CD4-positive, alpha-beta T cell (primary cell): ENCODE measurements at regions not wholly inside any gene's neighbourhood (a gene's known extent, or its start where the extent isn't known, plus 50 kb on each side); places are given as distances from the start of the nearest gene placed in this dataset.

Experiments
- ATAC-seq: fragments of 200-7000 bp; cut with Tn5 transposase; one replicate; pipeline ENCODE4 v1.10.0; 2022; ENCODE audit warnings: mild to moderate bottlenecking; ENCODE audit not compliant: poor library complexity
- CTCF ChIA-PET: fragments of 350-600 bp; sonication (Branson Sonifier 250); formaldehyde crosslinking; loops from one replicate; lab custom pipeline; 2021; ENCODE audit warnings: antibody characterized with exemption, inconsistent platforms; lab: Charles Lee
- POLR2A ChIA-PET: fragments of 350-600 bp; sonication (Branson Sonifier 250); formaldehyde crosslinking; loops from one replicate; lab custom pipeline; 2021; ENCODE audit warnings: antibody characterized with exemption, inconsistent platforms; lab: Charles Lee
- DNase-seq, 14 experiments: peaks; one replicate each; pipeline ENCODE4 v3.0.0-alpha.2; 2013 to 2020; ENCODE audit warnings: mixed read lengths in 2 of 14
- H3K27ac ChIP-seq, 2 donors: one replicate each; pipeline versions ENCODE4 v1.5.1 to v1.7.0; 2013; ENCODE audit warnings: low read length in 2 of 2, low read depth in 1 of 2, mild to moderate bottlenecking in 1 of 2
- H3K27me3 ChIP-seq, 2 experiments: 1 replicate in 1 of 2; 2 replicates in 1 of 2; pipeline versions ENCODE4 v1.6.1 to v1.7.0; 2013; ENCODE audit warnings: low read length in 2 of 2, control low read depth in 1 of 2, mild to moderate bottlenecking in 1 of 2, moderate library complexity in 1 of 2; ENCODE audit not compliant: insufficient read depth in 2 of 2, control insufficient read depth in 1 of 2
- H3K36me3 ChIP-seq: one replicate; pipeline ENCODE4 v1.6.1; 2013; ENCODE audit warnings: low read length, control low read depth; ENCODE audit not compliant: insufficient read depth
- H3K4me1 ChIP-seq: one replicate; pipeline ENCODE4 v1.6.1; 2013; ENCODE audit warnings: low read length, control low read depth; ENCODE audit not compliant: insufficient read depth
- H3K4me3 ChIP-seq: one replicate; pipeline ENCODE4 v1.5.1; 2013; ENCODE audit warnings: mild to moderate bottlenecking, low read length, moderate library complexity
- H3K9me3 ChIP-seq, 2 experiments: 1 replicate in 1 of 2; 2 replicates in 1 of 2; pipeline versions ENCODE4 v1.6.1 to v1.7.0; 2013; ENCODE audit warnings: low read length in 2 of 2, mild to moderate bottlenecking in 2 of 2, control low read depth in 1 of 2, moderate library complexity in 1 of 2; ENCODE audit not compliant: control insufficient read depth in 1 of 2, insufficient read depth in 1 of 2
- H3K27ac Mint-ChIP-seq: one replicate; pipeline ENCODE4 v1.8.0; 2020; ENCODE audit warnings: mixed read lengths
- H3K27me3 Mint-ChIP-seq: one replicate; pipeline ENCODE4 v1.8.0; 2021; ENCODE audit warnings: mixed read lengths
- H3K36me3 Mint-ChIP-seq: one replicate; pipeline ENCODE4 v1.8.0; 2021; ENCODE audit warnings: low read depth, mixed read lengths
- H3K4me1 Mint-ChIP-seq: one replicate; pipeline ENCODE4 v1.8.0; 2021; ENCODE audit warnings: low read depth, mixed read lengths
- H3K4me3 Mint-ChIP-seq: one replicate; pipeline ENCODE4 v1.8.0; 2020; ENCODE audit warnings: mild to moderate bottlenecking, mixed read lengths
- H3K9me3 Mint-ChIP-seq: one replicate; pipeline ENCODE4 v1.8.0; 2020; ENCODE audit warnings: mixed read lengths
- intact Hi-C, 2 experiments: fragments of 100-400 bp; cut with DNase I in 1 of 2; cut with micrococcal nuclease in 1 of 2; formaldehyde crosslinking; loops; one replicate each; pipeline versions ENCODE4 v1.15.1 to v1.9.0; 2023 to 2025; cut with DNase I, micrococcal nuclease
- TF ChIP-seq, protein P1 (sequence below): fragments of 200-600 bp; IDR thresholded peaks from one replicate; pipeline ENCODE4 v1.8.0; 2022; ENCODE audit warnings: antibody characterized with exemption, mild to moderate bottlenecking

DNA sequence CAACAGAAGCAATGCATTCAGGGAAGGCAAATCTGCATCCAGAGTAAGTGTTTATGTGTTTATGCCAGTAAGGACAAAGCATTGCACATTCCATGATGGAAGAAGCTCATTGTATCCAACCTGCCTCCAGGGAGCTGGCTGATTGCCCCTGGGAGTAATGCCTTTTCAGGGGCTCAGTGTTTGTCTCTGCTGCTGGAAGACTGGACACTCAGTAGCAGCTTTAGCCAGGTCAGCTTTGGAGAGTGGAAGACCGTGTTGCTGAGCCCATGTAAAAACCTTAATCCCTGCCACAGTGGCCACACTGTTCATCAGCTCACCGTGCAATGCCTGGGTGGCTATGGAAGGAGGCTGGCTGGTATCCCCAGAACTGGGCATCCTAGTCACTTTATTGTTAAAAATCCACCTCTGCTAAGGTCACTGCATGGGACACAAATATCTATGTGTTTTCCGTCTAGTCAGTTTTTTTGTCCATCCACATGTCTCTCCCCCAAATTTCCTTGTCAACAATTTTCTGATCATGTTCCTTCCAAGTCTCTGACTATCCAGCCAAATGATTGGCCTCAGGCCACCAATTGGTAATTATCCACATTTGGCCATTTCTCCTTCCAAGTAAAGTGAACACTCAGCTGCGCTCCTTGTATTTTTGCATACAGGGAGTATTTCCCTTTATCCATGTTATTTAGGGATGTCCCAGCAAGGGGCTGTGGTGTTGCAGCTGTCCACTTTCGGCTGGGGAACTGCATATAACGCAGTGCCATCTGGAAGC, 2044.5 kb upstream of the AGA start:
- CTCF ChIA-PET, result no interaction called here
- Mint-ChIP-seq H3K27ac (no peak overlapping the region), H3K27me3 (no peaks in the 10 kb centered on the region), H3K9me3 (peaks cover 20% of the 10 kb centered on the region), H3K4me1 (no peaks in the 10 kb centered on the region), H3K36me3 (no peaks in the 10 kb centered on the region), H3K4me3 (no peak overlapping the region)
- Histone ChIP-seq H3K9me3 (peaks cover 4 to 11% of the 10 kb centered on the region in 2 experiments), H3K36me3 (no peaks in the 10 kb centered on the region), H3K4me1 (no peaks in the 10 kb centered on the region), H3K27ac (no peak overlapping the region), H3K27me3 (no peaks in the 10 kb centered on the region), H3K4me3 (no peak overlapping the region)
- TF ChIP-seq, protein P1, sequence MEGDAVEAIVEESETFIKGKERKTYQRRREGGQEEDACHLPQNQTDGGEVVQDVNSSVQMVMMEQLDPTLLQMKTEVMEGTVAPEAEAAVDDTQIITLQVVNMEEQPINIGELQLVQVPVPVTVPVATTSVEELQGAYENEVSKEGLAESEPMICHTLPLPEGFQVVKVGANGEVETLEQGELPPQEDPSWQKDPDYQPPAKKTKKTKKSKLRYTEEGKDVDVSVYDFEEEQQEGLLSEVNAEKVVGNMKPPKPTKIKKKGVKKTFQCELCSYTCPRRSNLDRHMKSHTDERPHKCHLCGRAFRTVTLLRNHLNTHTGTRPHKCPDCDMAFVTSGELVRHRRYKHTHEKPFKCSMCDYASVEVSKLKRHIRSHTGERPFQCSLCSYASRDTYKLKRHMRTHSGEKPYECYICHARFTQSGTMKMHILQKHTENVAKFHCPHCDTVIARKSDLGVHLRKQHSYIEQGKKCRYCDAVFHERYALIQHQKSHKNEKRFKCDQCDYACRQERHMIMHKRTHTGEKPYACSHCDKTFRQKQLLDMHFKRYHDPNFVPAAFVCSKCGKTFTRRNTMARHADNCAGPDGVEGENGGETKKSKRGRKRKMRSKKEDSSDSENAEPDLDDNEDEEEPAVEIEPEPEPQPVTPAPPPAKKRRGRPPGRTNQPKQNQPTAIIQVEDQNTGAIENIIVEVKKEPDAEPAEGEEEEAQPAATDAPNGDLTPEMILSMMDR, result no peak
- ATAC-seq (no peak), DNase-seq (no peak)
- POLR2A ChIA-PET, result no interaction called here
- intact Hi-C loops, result no loop called here

DNA sequence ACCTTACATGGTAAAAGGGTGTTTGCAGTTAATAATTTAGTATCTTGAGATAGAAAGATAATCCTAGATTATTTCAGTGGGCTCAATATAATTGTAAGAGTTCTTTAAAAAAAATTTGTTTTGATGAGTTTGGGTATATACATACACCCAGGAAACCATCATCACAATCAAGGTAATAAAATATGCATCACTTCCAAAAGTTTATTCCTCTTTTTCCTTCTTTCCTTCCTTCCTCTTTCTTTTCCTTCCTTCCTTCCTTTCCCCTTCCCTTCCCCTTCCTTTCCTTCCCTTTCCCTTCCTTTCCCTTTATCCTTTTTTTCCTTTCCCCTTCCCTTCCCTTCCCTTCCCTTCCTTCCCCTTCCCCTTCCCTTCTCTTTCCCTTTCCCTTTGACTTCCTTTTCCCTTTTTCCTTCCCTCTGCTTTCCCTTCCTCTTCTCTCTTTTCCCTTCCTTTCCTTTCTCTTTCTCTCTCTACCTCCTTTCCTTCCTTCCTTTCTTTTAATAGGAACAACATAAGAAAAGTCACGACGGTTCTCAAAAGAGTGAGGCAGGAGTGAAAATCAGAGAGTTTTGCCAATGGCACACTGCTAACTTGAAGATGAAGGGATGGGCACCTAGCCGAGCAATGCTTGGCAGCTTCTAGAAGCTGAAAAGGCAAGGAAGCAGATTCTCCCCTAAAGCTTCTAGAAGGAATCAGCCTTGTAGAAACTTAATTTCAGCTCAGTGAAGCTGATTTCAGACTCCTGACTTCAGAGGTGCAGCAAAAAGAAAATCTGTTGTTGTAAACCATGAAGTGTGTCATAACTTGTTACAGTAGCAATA, 2050.2 kb upstream of the AGA start:
- CTCF ChIA-PET, result no interaction called here
- TF ChIP-seq, protein P1, result no peak
- POLR2A ChIA-PET, result no interaction called here
- DNase-seq, result no peak
- no peak overlapping the region for H3K4me3 Mint-ChIP-seq
- H3K4me1 Mint-ChIP-seq, result no peaks in the 10 kb centered on the region
- Histone ChIP-seq H3K27me3 (no peaks in the 10 kb centered on the region), H3K4me1 (no peaks in the 10 kb centered on the region), H3K9me3 (peaks cover 4 to 13% of the 10 kb centered on the region in 2 experiments), H3K4me3 (no peak overlapping the region), H3K27ac (no peak overlapping the region), H3K36me3 (no peaks in the 10 kb centered on the region)
- H3K9me3 Mint-ChIP-seq, result peaks cover 15% of the 10 kb centered on the region
- H3K36me3 Mint-ChIP-seq, result no peaks in the 10 kb centered on the region
- ATAC-seq, result no peak
- H3K27ac Mint-ChIP-seq, result no peak overlapping the region
- intact Hi-C loops, result no loop called here
- H3K27me3 Mint-ChIP-seq, result no peaks in the 10 kb centered on the region

DNA sequence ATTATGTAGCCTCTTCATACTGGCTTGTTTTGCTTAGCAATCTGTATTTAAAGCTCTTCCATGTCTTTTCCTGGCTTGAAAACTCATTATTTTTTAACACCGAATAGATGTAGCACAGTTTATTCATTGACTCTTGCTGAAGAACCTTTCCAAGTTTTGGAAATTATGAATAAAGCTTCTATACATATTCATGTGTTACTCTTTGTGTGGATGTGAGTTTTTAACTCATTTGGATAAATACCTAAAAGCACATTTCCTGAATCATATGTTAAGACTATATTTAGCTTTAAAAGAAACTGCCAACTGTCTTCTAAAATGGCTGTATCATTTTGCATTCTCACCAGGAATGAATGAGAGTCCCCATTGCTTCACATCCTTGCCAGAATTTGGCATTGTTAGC, 2061.7 kb upstream of the AGA start:
- DNase-seq (no peak), ATAC-seq (no peak)
- H3K27ac ChIP-seq, result no peak overlapping the region
- peaks cover 14% of the 10 kb centered on the region for H3K9me3 Mint-ChIP-seq
- no peaks in the 10 kb centered on the region for H3K27me3 ChIP-seq
- H3K4me3 ChIP-seq, result no peak overlapping the region
- POLR2A ChIA-PET, result no interaction called here
- no peak overlapping the region for H3K27ac Mint-ChIP-seq
- no peak overlapping the region for H3K4me3 Mint-ChIP-seq
- H3K27me3 Mint-ChIP-seq, result no peaks in the 10 kb centered on the region
- H3K4me1 Mint-ChIP-seq, result no peaks in the 10 kb centered on the region
- H3K4me1 ChIP-seq, result no peaks in the 10 kb centered on the region
- intact Hi-C loops, result no loop called here
- no peaks in the 10 kb centered on the region for H3K36me3 Mint-ChIP-seq
- no peaks in the 10 kb centered on the region for H3K9me3 ChIP-seq
- H3K36me3 ChIP-seq, result no peaks in the 10 kb centered on the region
- CTCF ChIA-PET, result no interaction called here
- TF ChIP-seq, protein P1, result no peak
